ENCODE measurements at regions not wholly inside any gene's neighbourhood (a gene's known extent, or its start where the extent isn't known, plus 50 kb on each side); places are given as distances from the start of the nearest gene placed in this dataset.

- TF ChIP-seq, protein P1, sequence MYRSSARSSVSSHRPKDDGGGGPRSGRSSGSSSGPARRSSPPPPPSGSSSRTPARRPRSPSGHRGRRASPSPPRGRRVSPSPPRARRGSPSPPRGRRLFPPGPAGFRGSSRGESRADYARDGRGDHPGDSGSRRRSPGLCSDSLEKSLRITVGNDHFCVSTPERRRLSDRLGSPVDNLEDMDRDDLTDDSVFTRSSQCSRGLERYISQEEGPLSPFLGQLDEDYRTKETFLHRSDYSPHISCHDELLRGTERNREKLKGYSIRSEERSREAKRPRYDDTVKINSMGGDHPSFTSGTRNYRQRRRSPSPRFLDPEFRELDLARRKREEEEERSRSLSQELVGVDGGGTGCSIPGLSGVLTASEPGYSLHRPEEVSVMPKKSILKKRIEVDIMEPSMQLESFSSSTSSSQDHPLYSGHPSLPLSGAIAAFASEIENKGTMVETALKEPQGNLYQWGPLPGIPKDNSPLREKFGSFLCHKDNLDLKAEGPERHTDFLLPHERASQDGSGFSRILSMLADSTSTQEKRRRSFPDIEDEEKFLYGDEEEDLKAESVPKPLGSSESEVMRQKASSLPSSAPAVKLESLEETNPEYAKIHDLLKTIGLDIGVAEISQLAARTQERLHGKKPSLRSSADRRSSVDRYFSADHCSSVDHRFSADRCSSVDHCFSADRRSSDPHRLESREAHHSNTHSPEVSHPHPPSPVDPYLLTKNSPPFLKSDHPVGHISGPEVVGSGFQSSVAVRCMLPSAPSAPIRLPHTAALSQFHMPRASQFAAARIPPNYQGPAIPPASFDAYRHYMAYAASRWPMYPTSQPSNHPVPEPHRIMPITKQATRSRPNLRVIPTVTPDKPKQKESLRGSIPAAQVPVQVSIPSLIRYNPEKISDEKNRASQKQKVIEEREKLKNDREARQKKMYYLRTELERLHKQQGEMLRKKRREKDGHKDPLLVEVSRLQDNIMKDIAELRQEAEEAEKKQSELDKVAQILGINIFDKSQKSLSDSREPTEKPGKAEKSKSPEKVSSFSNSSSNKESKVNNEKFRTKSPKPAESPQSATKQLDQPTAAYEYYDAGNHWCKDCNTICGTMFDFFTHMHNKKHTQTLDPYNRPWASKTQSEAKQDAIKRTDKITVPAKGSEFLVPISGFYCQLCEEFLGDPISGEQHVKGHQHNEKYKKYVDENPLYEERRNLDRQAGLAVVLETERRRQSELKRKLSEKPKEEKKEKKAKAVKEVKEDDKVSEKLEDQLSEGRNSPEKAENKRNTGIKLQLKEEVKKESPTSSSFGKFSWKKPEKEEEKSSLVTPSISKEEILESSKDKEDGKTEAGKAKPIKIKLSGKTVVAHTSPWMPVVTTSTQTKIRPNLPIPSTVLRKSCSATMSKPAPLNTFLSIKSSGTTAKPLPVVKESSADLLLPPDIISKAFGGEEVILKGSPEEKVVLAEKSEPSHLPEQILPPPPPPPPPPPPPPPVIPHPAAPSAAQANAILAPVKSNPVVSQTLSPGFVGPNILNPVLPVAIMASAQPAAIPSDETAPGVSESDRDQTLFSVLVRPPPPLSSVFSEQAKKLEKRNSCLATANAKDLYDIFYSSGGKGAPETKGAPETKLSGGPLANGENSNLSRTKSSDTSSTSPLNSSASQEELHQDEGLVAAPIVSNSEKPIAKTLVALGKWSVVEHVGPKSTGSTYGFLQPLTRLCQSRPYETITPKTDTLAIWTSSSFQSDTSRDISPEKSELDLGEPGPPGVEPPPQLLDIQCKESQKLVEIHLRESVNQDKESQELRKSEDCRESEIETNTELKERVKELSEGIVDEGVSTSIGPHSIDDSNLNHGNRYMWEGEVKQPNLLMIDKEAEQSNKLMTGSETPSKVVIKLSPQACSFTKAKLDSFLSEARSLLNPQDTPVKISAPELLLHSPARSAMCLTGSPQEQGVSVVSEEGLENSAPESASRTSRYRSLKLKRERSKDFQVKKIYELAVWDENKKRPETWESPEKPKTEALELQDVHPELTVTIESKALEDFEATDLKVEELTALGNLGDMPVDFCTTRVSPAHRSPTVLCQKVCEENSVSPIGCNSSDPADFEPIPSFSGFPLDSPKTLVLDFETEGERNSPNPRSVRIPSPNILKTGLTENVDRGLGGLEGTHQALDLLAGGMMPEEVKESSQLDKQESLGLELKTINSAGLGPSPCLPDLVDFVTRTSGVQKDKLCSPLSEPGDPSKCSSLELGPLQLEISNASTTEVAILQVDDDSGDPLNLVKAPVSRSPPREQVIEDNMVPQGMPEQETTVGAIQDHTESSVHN (IDR thresholded peaks at IDR 0.05; ENCODE audit: borderline replicate concordance in 1 of 2, low read depth in 1 of 2): no peak
Observed at GRCh38 chr5:23612701-23613100, 105.3 kb downstream of the PRDM9 start (continued).

DNA sequence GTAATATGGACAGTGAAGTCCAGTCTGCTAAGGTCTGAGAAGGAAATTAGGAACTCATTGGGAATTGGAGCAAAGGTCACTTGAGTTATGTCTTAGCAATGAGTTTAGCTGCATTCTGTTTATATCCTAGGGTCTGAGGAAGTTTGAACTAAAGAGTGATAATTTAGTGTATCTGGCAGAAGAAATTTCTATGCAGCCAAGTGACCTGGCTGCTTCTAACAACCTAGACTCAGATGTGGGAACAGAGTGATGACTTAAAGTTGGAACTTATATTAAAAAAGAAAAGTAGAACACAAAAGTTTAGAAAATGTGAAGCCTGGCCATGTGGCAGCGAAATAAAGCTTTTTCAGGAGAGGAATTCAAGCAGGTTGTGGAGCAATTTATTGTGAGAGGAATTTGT, 106.2 kb downstream of the PRDM9 start:
- H3K4me1 ChIP-seq (replicated peaks in 1 of 2; ENCODE audit: control insufficient read depth in 2 of 2, insufficient read depth in 2 of 2, low read length in 2 of 2): no peaks in the 10 kb centered on the region
- H3K27ac ChIP-seq (ENCODE audit: extremely low read depth, low read depth, low read length): no peak overlapping the region
- ChIA-PET POLR2A (no interaction called here), CTCF (ENCODE audit: low intra/inter-chr PET ratio) (no interaction called here)
- FAIRE-seq (no peak), ATAC-seq (no peak), DNase-seq (ENCODE audit: extremely low read depth in 1 of 4, low spot score in 3 of 4) (no peak)
- no TSS peak for BruUV-seq (replicated peaks)
- H3K9ac ChIP-seq (ENCODE audit: insufficient read depth in 1 of 2, low read depth in 2 of 2, low read length in 2 of 2): no peak overlapping the region
- no peak overlapping the region for H3K4me2 ChIP-seq (ENCODE audit: insufficient read depth, low read length)
- in situ Hi-C loops (cut with MboI) (no loop called here), intact Hi-C loops (cut with micrococcal nuclease) (no loop called here)
- H3K9me3 ChIP-seq (replicated peaks; ENCODE audit: control insufficient read depth, insufficient read depth, low read depth, low read length): no peaks in the 10 kb centered on the region
- no peaks in the 10 kb centered on the region for H3K9me1 ChIP-seq (ENCODE audit: control insufficient read depth, insufficient read depth, low read length)
- no peak overlapping the region for H3K4me3 ChIP-seq
- no peaks in the 10 kb centered on the region for H3K79me2 ChIP-seq (ENCODE audit: control insufficient read depth, insufficient read depth, low read length)
- H4K20me1 ChIP-seq (replicated peaks; ENCODE audit: control insufficient read depth, insufficient read depth, low read length): no peaks in the 10 kb centered on the region
- WGBS (ENCODE audit: insufficient coverage, low coverage, missing lambda C conversion rate): 11% methylated on average over 1 of the region's 1 CpG
- H3K36me3 ChIP-seq (ENCODE audit: control insufficient read depth, insufficient read depth, low read length): no peaks in the 10 kb centered on the region
- TF ChIP-seq SRSF7 (optimal IDR thresholded peaks at IDR 0.05; ENCODE audit: low read depth, low read length): no peak
- no peak overlapping the region for H2AFZ ChIP-seq (ENCODE audit: low read depth, low read length)
- no peaks in the 10 kb centered on the region for H3K27me3 ChIP-seq (ENCODE audit: control insufficient read depth in 2 of 2, insufficient read depth in 2 of 2, low read length in 2 of 2)
